ENCODE measurements at regions not wholly inside any gene's neighbourhood (a gene's known extent, or its start where the extent isn't known, plus 50 kb on each side); places are given as distances from the start of the nearest gene placed in this dataset.

GRCh38 chr5:174612686-174613085, 111.7 kb upstream of the MSX2 start:
- no peak for TF ChIP-seq POLR2A (IDR thresholded peaks at IDR 0.05)
- TF ChIP-seq, protein P1, sequence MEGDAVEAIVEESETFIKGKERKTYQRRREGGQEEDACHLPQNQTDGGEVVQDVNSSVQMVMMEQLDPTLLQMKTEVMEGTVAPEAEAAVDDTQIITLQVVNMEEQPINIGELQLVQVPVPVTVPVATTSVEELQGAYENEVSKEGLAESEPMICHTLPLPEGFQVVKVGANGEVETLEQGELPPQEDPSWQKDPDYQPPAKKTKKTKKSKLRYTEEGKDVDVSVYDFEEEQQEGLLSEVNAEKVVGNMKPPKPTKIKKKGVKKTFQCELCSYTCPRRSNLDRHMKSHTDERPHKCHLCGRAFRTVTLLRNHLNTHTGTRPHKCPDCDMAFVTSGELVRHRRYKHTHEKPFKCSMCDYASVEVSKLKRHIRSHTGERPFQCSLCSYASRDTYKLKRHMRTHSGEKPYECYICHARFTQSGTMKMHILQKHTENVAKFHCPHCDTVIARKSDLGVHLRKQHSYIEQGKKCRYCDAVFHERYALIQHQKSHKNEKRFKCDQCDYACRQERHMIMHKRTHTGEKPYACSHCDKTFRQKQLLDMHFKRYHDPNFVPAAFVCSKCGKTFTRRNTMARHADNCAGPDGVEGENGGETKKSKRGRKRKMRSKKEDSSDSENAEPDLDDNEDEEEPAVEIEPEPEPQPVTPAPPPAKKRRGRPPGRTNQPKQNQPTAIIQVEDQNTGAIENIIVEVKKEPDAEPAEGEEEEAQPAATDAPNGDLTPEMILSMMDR (IDR thresholded peaks at IDR 0.05), result no peak
